ENCODE measurements at regions not wholly inside any gene's neighbourhood (a gene's known extent, or its start where the extent isn't known, plus 50 kb on each side); places are given as distances from the start of the nearest gene placed in this dataset.

GRCh38 chr13:73406454-73406853 is 347.6 kb downstream of the KLF5 start:
- no peaks in the 10 kb centered on the region for H3K9me3 ChIP-seq (ENCODE audit: control insufficient read depth in 1 of 2, insufficient read depth in 1 of 2, low read length in 2 of 2)
- H3K27me3 ChIP-seq (ENCODE audit: control insufficient read depth in 1 of 2, insufficient read depth in 2 of 2, low read length in 2 of 2): no peaks in the 10 kb centered on the region
- no peak overlapping the region for H3K27ac Mint-ChIP-seq
- ChIA-PET POLR2A (no interaction called here), CTCF (no interaction called here)
- intact Hi-C loops (cut with DNase I, micrococcal nuclease): no loop called here
- no peak overlapping the region for H3K27ac ChIP-seq (ENCODE audit: low read depth in 1 of 2, low read length in 2 of 2)
- no peak overlapping the region for H3K4me3 ChIP-seq (ENCODE audit: low read length)
- DNase-seq: no peak
- TF ChIP-seq CTCF (IDR thresholded peaks at IDR 0.05): no peak
- H3K27me3 Mint-ChIP-seq: no peaks in the 10 kb centered on the region
- H3K36me3 ChIP-seq (ENCODE audit: insufficient read depth, low read length): no peaks in the 10 kb centered on the region
- H3K9me3 Mint-ChIP-seq: no peaks in the 10 kb centered on the region
- no peaks in the 10 kb centered on the region for H3K36me3 Mint-ChIP-seq (ENCODE audit: low read depth)
- H3K4me1 Mint-ChIP-seq (ENCODE audit: low read depth): no peaks in the 10 kb centered on the region
- no peak overlapping the region for H3K4me3 Mint-ChIP-seq
- no peaks in the 10 kb centered on the region for H3K4me1 ChIP-seq (ENCODE audit: insufficient read depth, low read length)
- ATAC-seq (ENCODE audit: poor library complexity): no peak

GRCh38 chr13:73404581-73404980 is 345.8 kb downstream of the KLF5 start:
- no peak for ATAC-seq (ENCODE audit: poor library complexity)
- H3K9me3 Mint-ChIP-seq: no peaks in the 10 kb centered on the region
- Histone ChIP-seq H3K36me3 (ENCODE audit: insufficient read depth, low read length) (no peaks in the 10 kb centered on the region), H3K9me3 (ENCODE audit: control insufficient read depth in 1 of 2, insufficient read depth in 1 of 2, low read length in 2 of 2) (no peaks in the 10 kb centered on the region), H3K4me3 (ENCODE audit: low read length) (no peak overlapping the region), H3K27ac (ENCODE audit: low read depth in 1 of 2, low read length in 2 of 2) (no peak overlapping the region), H3K4me1 (ENCODE audit: insufficient read depth, low read length) (no peaks in the 10 kb centered on the region), H3K27me3 (ENCODE audit: control insufficient read depth in 1 of 2, insufficient read depth in 2 of 2, low read length in 2 of 2) (no peaks in the 10 kb centered on the region)
- H3K4me1 Mint-ChIP-seq (ENCODE audit: low read depth): no peaks in the 10 kb centered on the region
- no peak for TF ChIP-seq CTCF (IDR thresholded peaks at IDR 0.05)
- ChIA-PET POLR2A (no interaction called here), CTCF (no interaction called here)
- H3K27me3 Mint-ChIP-seq: no peaks in the 10 kb centered on the region
- no peak overlapping the region for H3K4me3 Mint-ChIP-seq
- intact Hi-C loops (cut with DNase I, micrococcal nuclease): no loop called here
- H3K36me3 Mint-ChIP-seq (ENCODE audit: low read depth): no peaks in the 10 kb centered on the region
- H3K27ac Mint-ChIP-seq: no peak overlapping the region
- no peak for DNase-seq

- H3K9me3 ChIP-seq (ENCODE audit: control insufficient read depth in 1 of 2, insufficient read depth in 1 of 2, low read length in 2 of 2): no peaks in the 10 kb centered on the region
- POLR2A ChIA-PET: no interaction called here
- ATAC-seq (ENCODE audit: poor library complexity): no peak
- H3K4me1 ChIP-seq (ENCODE audit: insufficient read depth, low read length): no peaks in the 10 kb centered on the region
- intact Hi-C loops (cut with DNase I, micrococcal nuclease): no loop called here
- no peaks in the 10 kb centered on the region for H3K27me3 ChIP-seq (ENCODE audit: control insufficient read depth in 1 of 2, insufficient read depth in 2 of 2, low read length in 2 of 2)
- Mint-ChIP-seq H3K36me3 (ENCODE audit: low read depth) (no peaks in the 10 kb centered on the region), H3K27ac (no peak overlapping the region), H3K4me1 (ENCODE audit: low read depth) (no peaks in the 10 kb centered on the region), H3K9me3 (no peaks in the 10 kb centered on the region), H3K27me3 (no peaks in the 10 kb centered on the region), H3K4me3 (no peak overlapping the region)
- no peak for DNase-seq
- no peak overlapping the region for H3K4me3 ChIP-seq (ENCODE audit: low read length)
- H3K36me3 ChIP-seq (ENCODE audit: insufficient read depth, low read length): no peaks in the 10 kb centered on the region
- H3K27ac ChIP-seq (ENCODE audit: low read depth in 1 of 2, low read length in 2 of 2): no peak overlapping the region
- no peak for TF ChIP-seq CTCF (IDR thresholded peaks at IDR 0.05)
- CTCF ChIA-PET: no interaction called here
Measured at GRCh38 chr13:73403355-73404120, 344.7 kb downstream of the KLF5 start.
